ENCODE measurements at regions not wholly inside any gene's neighbourhood (a gene's known extent, or its start where the extent isn't known, plus 50 kb on each side); places are given as distances from the start of the nearest gene placed in this dataset.

DNA sequence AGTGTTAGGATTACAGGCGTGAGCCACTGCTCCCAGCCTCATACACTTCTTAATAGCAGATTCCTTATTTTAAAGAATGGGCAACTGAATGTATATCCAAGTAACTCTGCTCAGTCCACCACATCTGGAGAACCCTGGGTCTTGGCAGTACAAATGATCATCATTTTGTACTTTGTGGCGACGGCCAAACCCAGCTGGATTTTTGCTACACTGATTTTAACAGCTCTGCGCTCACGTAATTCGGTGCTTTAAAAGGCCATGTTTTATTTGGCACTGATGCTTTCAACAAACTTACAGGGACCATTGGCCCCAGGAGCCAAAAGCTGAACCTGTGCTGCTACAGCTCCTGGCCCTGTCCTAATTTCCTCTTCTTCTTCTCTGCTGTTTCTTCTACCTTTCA lies 60.8 kb upstream of the PDE3B start:
- DNase-seq, result no peak
- no peak overlapping the region for H3K4me3 ChIP-seq
- peaks cover 0 to 12% (median 7%) of the 10 kb centered on the region in 3 donors for H3K4me1 ChIP-seq
- 83 to 84% methylated on average over 6 of the region's 6 CpGs for WGBS, 2 donors
- no peak for TF ChIP-seq POLR2A (IDR thresholded peaks at IDR 0.05)
- TF ChIP-seq, protein P1, sequence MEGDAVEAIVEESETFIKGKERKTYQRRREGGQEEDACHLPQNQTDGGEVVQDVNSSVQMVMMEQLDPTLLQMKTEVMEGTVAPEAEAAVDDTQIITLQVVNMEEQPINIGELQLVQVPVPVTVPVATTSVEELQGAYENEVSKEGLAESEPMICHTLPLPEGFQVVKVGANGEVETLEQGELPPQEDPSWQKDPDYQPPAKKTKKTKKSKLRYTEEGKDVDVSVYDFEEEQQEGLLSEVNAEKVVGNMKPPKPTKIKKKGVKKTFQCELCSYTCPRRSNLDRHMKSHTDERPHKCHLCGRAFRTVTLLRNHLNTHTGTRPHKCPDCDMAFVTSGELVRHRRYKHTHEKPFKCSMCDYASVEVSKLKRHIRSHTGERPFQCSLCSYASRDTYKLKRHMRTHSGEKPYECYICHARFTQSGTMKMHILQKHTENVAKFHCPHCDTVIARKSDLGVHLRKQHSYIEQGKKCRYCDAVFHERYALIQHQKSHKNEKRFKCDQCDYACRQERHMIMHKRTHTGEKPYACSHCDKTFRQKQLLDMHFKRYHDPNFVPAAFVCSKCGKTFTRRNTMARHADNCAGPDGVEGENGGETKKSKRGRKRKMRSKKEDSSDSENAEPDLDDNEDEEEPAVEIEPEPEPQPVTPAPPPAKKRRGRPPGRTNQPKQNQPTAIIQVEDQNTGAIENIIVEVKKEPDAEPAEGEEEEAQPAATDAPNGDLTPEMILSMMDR (IDR thresholded peaks at IDR 0.05), result no peak
- no peaks in the 10 kb centered on the region for H3K36me3 ChIP-seq
- H3K27ac ChIP-seq, result peak overlapping the region in 3 of 4 donors; percentile 51 to 66 (median 64)
- no peaks in the 10 kb centered on the region for H3K9me3 ChIP-seq
- no peaks in the 10 kb centered on the region for H3K27me3 ChIP-seq
- intact Hi-C loops (cut with DNase I), result no loop called here

- Histone ChIP-seq H3K9me3 (no peaks in the 10 kb centered on the region), H3K4me3 (no peak overlapping the region), H3K4me1 (peaks cover 0 to 6% (median 3%) of the 10 kb centered on the region in 3 donors), H3K27ac (peak overlapping the region in 3 of 4 donors; percentile 51 to 64 (median 56)), H3K27me3 (no peaks in the 10 kb centered on the region), H3K36me3 (no peaks in the 10 kb centered on the region)
- no peak for DNase-seq
- no peak for TF ChIP-seq POLR2A (IDR thresholded peaks at IDR 0.05)
- TF ChIP-seq, protein P1 (IDR thresholded peaks at IDR 0.05), result no peak
- 26 to 45% methylated on average over 7 to 8 of the region's 8 CpGs for WGBS, 2 donors
- intact Hi-C loops (cut with DNase I), result no loop called here
Observed at GRCh38 chr11:14583252-14584034, 60.2 kb upstream of the PDE3B start.

- no peak for DNase-seq
- Histone ChIP-seq H3K4me1 (peaks cover 0 to 2% (median 0%) of the 10 kb centered on the region in 3 donors), H3K36me3 (no peaks in the 10 kb centered on the region), H3K9me3 (no peaks in the 10 kb centered on the region), H3K4me3 (no peak overlapping the region), H3K27ac (peak overlapping the region in 3 of 4 donors; percentile 51 to 64 (median 56)), H3K27me3 (no peaks in the 10 kb centered on the region)
- intact Hi-C loops (cut with DNase I), result no loop called here
- WGBS, 2 donors, result 70 to 91% methylated on average over 3 of the region's 3 CpGs
- TF ChIP-seq POLR2A (IDR thresholded peaks at IDR 0.05), result no peak
- TF ChIP-seq, protein P1 (IDR thresholded peaks at IDR 0.05), result no peak
Observed at GRCh38 chr11:14584035-14584363, 59.6 kb upstream of the PDE3B start.

DNA sequence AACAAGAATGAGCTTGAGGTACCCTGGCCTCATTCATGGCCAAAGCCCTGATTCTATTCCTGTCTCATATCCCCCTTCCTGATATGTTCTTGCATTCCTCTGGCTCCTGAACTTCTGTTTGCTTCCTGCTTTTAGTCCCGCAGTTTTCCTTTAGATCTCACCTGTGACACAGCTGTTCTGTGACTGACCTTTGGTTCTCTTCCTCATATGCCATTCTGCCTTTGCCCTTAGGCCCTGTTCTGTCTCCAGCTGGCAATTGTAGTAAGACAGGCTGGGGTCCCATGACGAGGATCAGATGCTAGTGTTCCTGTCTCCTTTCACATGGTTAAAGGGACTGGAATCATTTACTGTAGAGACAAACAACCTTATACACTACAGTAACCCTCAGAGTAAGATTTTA lies 59.0 kb upstream of the PDE3B start:
- intact Hi-C loops (cut with DNase I), result no loop called here
- TF ChIP-seq, protein P1 (IDR thresholded peaks at IDR 0.05), result no peak
- no peak for TF ChIP-seq POLR2A (IDR thresholded peaks at IDR 0.05)
- Histone ChIP-seq H3K27me3 (no peaks in the 10 kb centered on the region), H3K9me3 (no peaks in the 10 kb centered on the region), H3K4me3 (no peak overlapping the region), H3K36me3 (no peaks in the 10 kb centered on the region), H3K27ac (no peak overlapping the region), H3K4me1 (no peaks in the 10 kb centered on the region)
- 35 to 53% methylated on average over 2 of the region's 2 CpGs for WGBS, 2 donors
- DNase-seq, result no peak

DNA sequence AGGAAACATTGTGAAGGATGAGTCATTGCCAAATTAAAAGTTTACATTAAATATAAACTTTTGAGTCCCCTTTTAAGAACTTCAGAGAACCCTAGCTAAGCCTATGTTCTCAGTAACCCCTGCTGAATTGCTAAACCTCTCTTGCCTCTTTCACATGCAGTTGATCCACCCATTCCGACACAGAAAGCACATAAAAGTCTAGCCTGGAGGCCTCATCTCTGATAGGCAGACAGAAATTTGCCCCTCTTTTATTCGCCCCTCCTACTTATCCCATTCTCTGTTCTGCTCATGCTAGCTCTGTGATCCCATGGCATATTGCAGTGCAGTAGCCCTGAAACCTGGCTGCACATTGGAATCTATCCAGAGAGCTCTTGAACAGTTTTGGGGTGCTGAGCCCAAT lies 58.2 kb upstream of the PDE3B start:
- WGBS, 2 donors, result 69 to 89% methylated on average over 2 of the region's 2 CpGs
- no peak overlapping the region for H3K4me3 ChIP-seq
- H3K36me3 ChIP-seq, result no peaks in the 10 kb centered on the region
- no peak overlapping the region for H3K27ac ChIP-seq
- no peaks in the 10 kb centered on the region for H3K9me3 ChIP-seq
- intact Hi-C loops (cut with DNase I), result no loop called here
- H3K27me3 ChIP-seq, result no peaks in the 10 kb centered on the region
- no peak for DNase-seq
- TF ChIP-seq, protein P1 (IDR thresholded peaks at IDR 0.05), result no peak
- TF ChIP-seq POLR2A (IDR thresholded peaks at IDR 0.05), result no peak
- H3K4me1 ChIP-seq, result no peaks in the 10 kb centered on the region
